KMS-11 (cell line): ENCODE measurements at regions not wholly inside any gene's neighbourhood (a gene's known extent, or its start where the extent isn't known, plus 50 kb on each side); places are given as distances from the start of the nearest gene placed in this dataset.

ENCODE experiments used
- H2AFZ ChIP-seq: fragments of 200-600 bp; sonication (generic); 2 replicates; pipeline ENCODE4 v1.6.1; 2016; ENCODE audit warnings: antibody characterized with exemption, mixed run types, low read depth
- H3K27ac ChIP-seq: fragments of 200-600 bp; sonication (generic); 2 replicates; pipeline ENCODE4 v1.6.1; 2016; ENCODE audit warnings: mild to moderate bottlenecking, mixed run types
- H3K27me3 ChIP-seq: fragments of 200-600 bp; sonication (generic); 2 replicates; pipeline ENCODE4 v1.6.1; 2017; ENCODE audit warnings: mild to moderate bottlenecking, low read depth, mixed run types, moderate library complexity; ENCODE audit not compliant: insufficient read depth
- H3K36me3 ChIP-seq: fragments of 200-600 bp; sonication (generic); 2 replicates; pipeline ENCODE4 v1.6.1; 2017; ENCODE audit warnings: mild to moderate bottlenecking, mixed run types; ENCODE audit not compliant: insufficient read depth
- H3K4me1 ChIP-seq: fragments of 200-600 bp; sonication (generic); 2 replicates; pipeline ENCODE4 v1.6.1; 2016; ENCODE audit warnings: mild to moderate bottlenecking, low read depth, mixed run types; ENCODE audit not compliant: poor library complexity, severe bottlenecking
- H3K4me2 ChIP-seq: fragments of 200-600 bp; sonication (generic); 2 replicates; pipeline ENCODE4 v1.7.0; 2016; ENCODE audit warnings: mild to moderate bottlenecking, mixed run types
- H3K4me3 ChIP-seq: fragments of 200-600 bp; sonication (generic); IDR thresholded peaks from 2 replicates; pipeline ENCODE4 v1.6.1; 2017; ENCODE audit warnings: low read depth, low read length, mixed read lengths; ENCODE audit not compliant: insufficient read depth
- H3K79me2 ChIP-seq: fragments of 200-600 bp; sonication (generic); 2 replicates; pipeline ENCODE4 v1.6.1; 2016; ENCODE audit warnings: low read depth, mixed run types; ENCODE audit not compliant: insufficient read depth
- H3K9ac ChIP-seq: fragments of 200-600 bp; sonication (generic); 2 replicates; pipeline ENCODE4 v1.6.1; 2016; ENCODE audit warnings: mild to moderate bottlenecking, mixed run types
- H4K20me1 ChIP-seq: fragments of 200-600 bp; sonication (generic); 2 replicates; pipeline ENCODE4 v1.6.1; 2016; ENCODE audit warnings: mild to moderate bottlenecking, mixed run types; ENCODE audit not compliant: insufficient read depth
- TF ChIP-seq, protein P1 (sequence below): fragments of 200-600 bp; sonication (generic); conservative IDR thresholded peaks from 2 replicates; pipeline ENCODE4 v1.6.1; 2017; ENCODE audit warnings: low read depth, mild to moderate bottlenecking, antibody characterized with exemption, low read length, moderate library complexity, mixed read lengths

DNA sequence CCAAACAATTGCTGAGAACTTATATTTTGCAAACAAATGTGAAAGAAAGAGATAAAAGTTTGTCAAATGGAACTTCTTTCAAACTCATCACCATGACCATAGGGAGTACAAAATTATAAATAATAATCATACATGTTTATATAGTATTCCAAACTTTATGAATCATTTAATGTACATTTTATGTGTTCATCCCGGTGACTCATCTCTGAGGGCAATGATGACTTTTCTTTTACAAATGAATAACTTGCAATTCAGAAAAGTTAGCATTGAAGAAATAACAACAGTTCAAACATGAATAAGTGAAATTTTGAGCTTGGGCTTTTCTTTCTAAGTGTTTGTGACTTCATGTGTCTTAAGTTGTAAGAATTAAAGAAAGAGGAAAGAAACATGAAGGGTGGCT lies 66.3 kb upstream of the CDH8 start:
- Histone ChIP-seq H3K79me2 (no peaks in the 10 kb centered on the region), H3K4me1 (no peaks in the 10 kb centered on the region), H3K27me3 (no peaks in the 10 kb centered on the region), H3K4me2 (no peak overlapping the region), H3K9ac (no peak overlapping the region), H4K20me1 (no peaks in the 10 kb centered on the region), H3K36me3 (no peaks in the 10 kb centered on the region), H3K4me3 (no peak overlapping the region), H2AFZ (no peak overlapping the region), H3K27ac (no peak overlapping the region)
- TF ChIP-seq, protein P1, sequence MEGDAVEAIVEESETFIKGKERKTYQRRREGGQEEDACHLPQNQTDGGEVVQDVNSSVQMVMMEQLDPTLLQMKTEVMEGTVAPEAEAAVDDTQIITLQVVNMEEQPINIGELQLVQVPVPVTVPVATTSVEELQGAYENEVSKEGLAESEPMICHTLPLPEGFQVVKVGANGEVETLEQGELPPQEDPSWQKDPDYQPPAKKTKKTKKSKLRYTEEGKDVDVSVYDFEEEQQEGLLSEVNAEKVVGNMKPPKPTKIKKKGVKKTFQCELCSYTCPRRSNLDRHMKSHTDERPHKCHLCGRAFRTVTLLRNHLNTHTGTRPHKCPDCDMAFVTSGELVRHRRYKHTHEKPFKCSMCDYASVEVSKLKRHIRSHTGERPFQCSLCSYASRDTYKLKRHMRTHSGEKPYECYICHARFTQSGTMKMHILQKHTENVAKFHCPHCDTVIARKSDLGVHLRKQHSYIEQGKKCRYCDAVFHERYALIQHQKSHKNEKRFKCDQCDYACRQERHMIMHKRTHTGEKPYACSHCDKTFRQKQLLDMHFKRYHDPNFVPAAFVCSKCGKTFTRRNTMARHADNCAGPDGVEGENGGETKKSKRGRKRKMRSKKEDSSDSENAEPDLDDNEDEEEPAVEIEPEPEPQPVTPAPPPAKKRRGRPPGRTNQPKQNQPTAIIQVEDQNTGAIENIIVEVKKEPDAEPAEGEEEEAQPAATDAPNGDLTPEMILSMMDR, result no peak

DNA sequence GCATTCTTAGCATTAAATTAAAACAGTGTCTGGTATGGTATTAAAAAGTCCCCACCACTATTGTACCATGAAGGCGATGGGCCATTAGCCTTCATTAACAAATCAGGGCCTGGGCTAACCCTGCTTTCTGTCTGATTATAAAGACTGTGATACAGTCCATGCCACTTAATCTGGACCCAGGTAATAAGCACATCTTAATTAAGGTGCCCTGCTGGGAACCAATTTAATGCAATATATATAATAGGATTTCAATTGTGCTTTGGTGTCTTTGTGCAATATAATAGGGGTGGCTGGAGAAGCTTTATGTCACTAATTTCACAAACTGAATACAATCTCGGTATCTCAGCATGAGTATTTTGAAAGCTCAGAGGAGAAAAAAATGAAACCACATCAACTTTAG lies 64.4 kb upstream of the CDH8 start:
- Histone ChIP-seq H3K79me2 (no peaks in the 10 kb centered on the region), H2AFZ (no peak overlapping the region), H4K20me1 (no peaks in the 10 kb centered on the region), H3K27me3 (no peaks in the 10 kb centered on the region), H3K4me2 (no peak overlapping the region), H3K4me3 (no peak overlapping the region), H3K36me3 (no peaks in the 10 kb centered on the region), H3K27ac (no peak overlapping the region), H3K4me1 (no peaks in the 10 kb centered on the region), H3K9ac (no peak overlapping the region)
- TF ChIP-seq, protein P1, result no peak

DNA sequence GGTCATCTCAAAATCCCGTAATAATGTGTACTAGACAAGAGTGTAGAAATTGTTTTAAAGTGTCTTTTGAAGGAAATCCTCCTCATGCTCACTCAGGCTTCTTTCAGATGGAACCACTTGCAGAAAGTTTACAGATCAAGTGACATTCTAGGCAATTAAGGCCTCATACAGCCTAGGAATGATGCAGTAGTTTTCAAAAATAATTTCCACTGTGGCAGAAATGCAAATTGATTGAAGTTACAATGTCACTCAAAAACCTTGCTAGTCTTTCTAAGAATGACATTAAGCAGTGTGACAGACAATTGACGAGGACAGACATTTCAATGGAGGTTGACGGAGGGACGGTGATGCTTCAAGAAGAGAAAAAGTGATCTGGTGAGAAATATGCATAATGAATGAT lies 53.5 kb upstream of the CDH8 start:
- H3K27ac ChIP-seq, result no peak overlapping the region
- no peaks in the 10 kb centered on the region for H3K79me2 ChIP-seq
- H3K4me3 ChIP-seq, result no peak overlapping the region
- no peaks in the 10 kb centered on the region for H3K4me1 ChIP-seq
- H3K27me3 ChIP-seq, result no peaks in the 10 kb centered on the region
- no peak overlapping the region for H3K9ac ChIP-seq
- no peaks in the 10 kb centered on the region for H3K36me3 ChIP-seq
- TF ChIP-seq, protein P1, result no peak
- no peaks in the 10 kb centered on the region for H4K20me1 ChIP-seq
- H3K4me2 ChIP-seq, result no peak overlapping the region
- no peak overlapping the region for H2AFZ ChIP-seq

DNA sequence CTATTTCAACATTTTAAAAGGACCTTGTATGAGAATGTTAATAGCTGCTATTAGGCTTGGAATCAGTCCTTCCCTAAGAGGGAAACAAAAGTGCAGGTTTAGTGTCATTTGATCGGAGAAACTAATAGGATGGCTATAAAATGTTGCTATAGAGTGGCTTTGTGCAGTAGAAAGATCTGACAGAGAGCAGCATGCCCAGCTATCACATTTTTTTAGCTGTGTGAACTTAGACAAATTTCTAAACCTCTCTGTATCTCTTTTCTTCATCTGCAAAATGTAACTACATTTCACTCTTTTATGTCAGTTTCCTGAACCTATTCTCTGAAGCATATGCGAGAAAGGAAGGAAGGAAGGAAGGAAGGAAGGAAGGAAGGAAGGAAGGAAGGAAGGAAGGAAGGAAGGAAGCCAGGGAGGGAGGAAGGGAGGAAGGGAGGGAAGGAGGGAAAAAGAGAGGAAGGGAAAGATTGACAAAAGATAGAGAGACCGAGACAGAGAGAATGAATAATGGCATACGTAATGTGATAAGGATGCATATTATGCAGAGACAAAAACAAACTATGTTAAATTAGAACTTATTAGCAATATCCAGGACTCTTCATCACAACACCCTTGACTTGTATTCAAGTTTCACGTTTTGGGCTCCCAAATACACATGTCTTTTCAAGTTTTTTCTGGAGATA lies 52.6 kb upstream of the CDH8 start:
- TF ChIP-seq, protein P1, result no peak
- no peak overlapping the region for H3K9ac ChIP-seq
- H3K79me2 ChIP-seq, result no peaks in the 10 kb centered on the region
- no peaks in the 10 kb centered on the region for H3K4me1 ChIP-seq
- H3K4me3 ChIP-seq, result no peak overlapping the region
- H3K4me2 ChIP-seq, result no peak overlapping the region
- H3K27me3 ChIP-seq, result no peaks in the 10 kb centered on the region
- no peak overlapping the region for H3K27ac ChIP-seq
- H4K20me1 ChIP-seq, result no peaks in the 10 kb centered on the region
- H3K36me3 ChIP-seq, result no peaks in the 10 kb centered on the region
- no peak overlapping the region for H2AFZ ChIP-seq
